Tibial artery (tissue), 4 donors: ENCODE measurements at regions not wholly inside any gene's neighbourhood (a gene's known extent, or its start where the extent isn't known, plus 50 kb on each side); places are given as distances from the start of the nearest gene placed in this dataset.

Experiments used
- DNase-seq, 2 donors: peaks; one replicate each; pipeline ENCODE4 v3.0.0-alpha.2; 2019
- H3K27ac ChIP-seq, 2 donors: fragments of 200-600 bp; sonication (generic) in 1 of 2; 1 replicate in 1 of 2; 2 replicates in 1 of 2; pipeline ENCODE4 v1.5.1; 2018 to 2019; ENCODE audit warnings: mild to moderate bottlenecking in 1 of 2
- H3K27me3 ChIP-seq, 2 donors: fragments of 200-600 bp; sonication (generic) in 1 of 2; one replicate each; pipeline versions ENCODE4 v1.5.1 to v1.6.0; 2016 to 2019
- H3K36me3 ChIP-seq, 3 donors: fragments of 200-600 bp; sonication (generic) in 2 of 3; one replicate each; pipeline ENCODE4 v1.5.1; 2016 to 2019; ENCODE audit warnings: mild to moderate bottlenecking in 2 of 3
- H3K4me1 ChIP-seq, 4 donors: fragments of 200-600 bp; sonication (generic) in 2 of 4; 1 replicate in 3 of 4; 2 replicates in 1 of 4; pipeline ENCODE4 v1.5.1; 2016 to 2019
- H3K4me3 ChIP-seq, 2 donors: fragments of 200-600 bp; sonication (generic) in 1 of 2; 1 replicate in 1 of 2; 2 replicates in 1 of 2; pipeline ENCODE4 v1.5.1; 2018 to 2019; ENCODE audit warnings: mild to moderate bottlenecking in 2 of 2
- H3K9me3 ChIP-seq, 3 donors: fragments of 200-600 bp; sonication (generic) in 1 of 3; one replicate each; pipeline ENCODE4 v1.5.1; 2016 to 2019
- CTCF ChIP-seq, 2 experiments: fragments of 200-600 bp in 1 of 2; fragments of 450-650 bp in 1 of 2; IDR thresholded peaks; one replicate each; pipeline ENCODE4 v1.5.1; 2017 to 2019; ENCODE audit warnings: antibody characterized with exemption in 2 of 2, mild to moderate bottlenecking in 1 of 2, moderate library complexity in 1 of 2
- intact Hi-C: fragments of 100-400 bp; cut with DNase I; formaldehyde crosslinking; loops from one replicate; pipeline ENCODE4 v1.15.0; 2023; ENCODE audit warnings: low total_unique reads

- intact Hi-C loops = no loop called here
- Histone ChIP-seq H3K27me3 (no peaks in the 10 kb centered on the region), H3K4me3 (no peak overlapping the region), H3K4me1 (no peaks in the 10 kb centered on the region), H3K27ac (no peak overlapping the region), H3K9me3 (no peaks in the 10 kb centered on the region), H3K36me3 (no peaks in the 10 kb centered on the region)
- no peak for DNase-seq
- TF ChIP-seq CTCF (IDR thresholded peaks at IDR 0.05) = no peak
Observed at GRCh38 chr6:23327621-23328020, 758.3 kb downstream of the HDGFL1 start.

GRCh38 chr6:23329086-23329485 is 759.7 kb downstream of the HDGFL1 start:
- intact Hi-C loops = no loop called here
- no peak overlapping the region for H3K27ac ChIP-seq
- no peaks in the 10 kb centered on the region for H3K27me3 ChIP-seq
- no peaks in the 10 kb centered on the region for H3K36me3 ChIP-seq
- no peak for TF ChIP-seq CTCF (IDR thresholded peaks at IDR 0.05)
- no peak for DNase-seq
- H3K9me3 ChIP-seq = no peaks in the 10 kb centered on the region
- no peak overlapping the region for H3K4me3 ChIP-seq
- H3K4me1 ChIP-seq = no peaks in the 10 kb centered on the region

GRCh38 chr6:23330632-23331031 is 761.3 kb downstream of the HDGFL1 start:
- Histone ChIP-seq H3K4me1 (no peaks in the 10 kb centered on the region), H3K9me3 (no peaks in the 10 kb centered on the region), H3K27ac (no peak overlapping the region), H3K4me3 (no peak overlapping the region), H3K27me3 (no peaks in the 10 kb centered on the region), H3K36me3 (no peaks in the 10 kb centered on the region)
- intact Hi-C loops = no loop called here
- no peak for TF ChIP-seq CTCF (IDR thresholded peaks at IDR 0.05)
- no peak for DNase-seq

- Histone ChIP-seq H3K27ac (no peak overlapping the region), H3K9me3 (no peaks in the 10 kb centered on the region), H3K4me1 (no peaks in the 10 kb centered on the region), H3K27me3 (no peaks in the 10 kb centered on the region), H3K36me3 (no peaks in the 10 kb centered on the region), H3K4me3 (no peak overlapping the region)
- DNase-seq = no peak
- intact Hi-C loops = no loop called here
- TF ChIP-seq CTCF (IDR thresholded peaks at IDR 0.05) = no peak
Observed at GRCh38 chr6:23334360-23334759, 765.0 kb downstream of the HDGFL1 start.

- Histone ChIP-seq H3K36me3 (no peaks in the 10 kb centered on the region), H3K27ac (no peak overlapping the region), H3K9me3 (no peaks in the 10 kb centered on the region), H3K4me1 (no peaks in the 10 kb centered on the region), H3K4me3 (no peak overlapping the region), H3K27me3 (no peaks in the 10 kb centered on the region)
- no peak for TF ChIP-seq CTCF (IDR thresholded peaks at IDR 0.05)
- DNase-seq = no peak
- intact Hi-C loops = no loop called here
Observed at GRCh38 chr6:23335894-23336293, 766.5 kb downstream of the HDGFL1 start.

- Histone ChIP-seq H3K27me3 (no peaks in the 10 kb centered on the region), H3K27ac (no peak overlapping the region), H3K4me1 (no peaks in the 10 kb centered on the region), H3K4me3 (no peak overlapping the region), H3K36me3 (no peaks in the 10 kb centered on the region), H3K9me3 (no peaks in the 10 kb centered on the region)
- intact Hi-C loops = no loop called here
- no peak for DNase-seq
- no peak for TF ChIP-seq CTCF (IDR thresholded peaks at IDR 0.05)
Observed at GRCh38 chr6:23339268-23339667, 769.9 kb downstream of the HDGFL1 start.
